BE2C (cell line): ENCODE measurements at regions not wholly inside any gene's neighbourhood (a gene's known extent, or its start where the extent isn't known, plus 50 kb on each side); places are given as distances from the start of the nearest gene placed in this dataset.

ENCODE experiments used
- DNase-seq: peaks from one replicate; pipeline ENCODE4 v3.0.0-alpha.2; 2020
- H3K27me3 ChIP-seq: fragments of 250-450 bp; sonication (Bioruptor Pico); 2 replicates; pipeline ENCODE4 v1.5.1; 2020; ENCODE audit warnings: mild to moderate bottlenecking
- H3K36me3 ChIP-seq: fragments of 250-450 bp; sonication (Bioruptor Pico); 2 replicates; pipeline ENCODE4 v1.5.1; 2020; ENCODE audit warnings: mild to moderate bottlenecking
- H3K4me1 ChIP-seq: fragments of 250-450 bp; sonication (Bioruptor Pico); 2 replicates; pipeline ENCODE4 v1.5.1; 2020
- H3K4me3 ChIP-seq: 2 replicates; pipeline ENCODE4 v1.5.1; 2011; ENCODE audit warnings: low read depth, low read length
- H3K9me3 ChIP-seq: fragments of 250-450 bp; sonication (Bioruptor Pico); 2 replicates; pipeline ENCODE4 v1.5.1; 2020
- CTCF ChIP-seq: IDR thresholded peaks from 2 replicates; pipeline ENCODE4 v1.5.1; 2012; ENCODE audit warnings: mild to moderate bottlenecking, low read depth, low read length

- no peak for DNase-seq
- no peaks in the 10 kb centered on the region for H3K36me3 ChIP-seq
- TF ChIP-seq CTCF, result no peak
- peaks cover 15% of the 10 kb centered on the region for H3K4me1 ChIP-seq
- no peaks in the 10 kb centered on the region for H3K9me3 ChIP-seq
- no peak overlapping the region for H3K4me3 ChIP-seq
- no peaks in the 10 kb centered on the region for H3K27me3 ChIP-seq
Observed at GRCh38 chr14:105866841-105867321, 340.5 kb downstream of the TMEM121 start.

- H3K27me3 ChIP-seq, result no peaks in the 10 kb centered on the region
- TF ChIP-seq CTCF, result no peak
Observed at GRCh38 chr14:105867961-105868599, 341.7 kb downstream of the TMEM121 start.

GRCh38 chr14:105871590-105871989 is 345.2 kb downstream of the TMEM121 start:
- Histone ChIP-seq H3K4me3 (no peak overlapping the region), H3K27me3 (no peaks in the 10 kb centered on the region), H3K9me3 (no peaks in the 10 kb centered on the region), H3K36me3 (no peaks in the 10 kb centered on the region), H3K4me1 (no peaks in the 10 kb centered on the region; the same call in 1 of the 2 replicates)
- TF ChIP-seq CTCF, result no peak
- no peak for DNase-seq

More at GRCh38 chr14:105867961-105868599, 341.7 kb downstream of the TMEM121 start:
- peak; percentile 48 for DNase-seq
- Histone ChIP-seq H3K4me1 (peaks cover 15% of the 10 kb centered on the region), H3K9me3 (no peaks in the 10 kb centered on the region), H3K4me3 (no peak overlapping the region), H3K36me3 (no peaks in the 10 kb centered on the region)

- Histone ChIP-seq H3K4me3 (no peak overlapping the region), H3K27me3 (no peaks in the 10 kb centered on the region), H3K36me3 (no peaks in the 10 kb centered on the region), H3K9me3 (no peaks in the 10 kb centered on the region), H3K4me1 (no peaks in the 10 kb centered on the region)
- TF ChIP-seq CTCF, result no peak
- no peak for DNase-seq
Observed at GRCh38 chr14:105873870-105874512, 347.6 kb downstream of the TMEM121 start.

- peak; percentile 4 for DNase-seq
- Histone ChIP-seq H3K9me3 (no peaks in the 10 kb centered on the region), H3K4me1 (peaks cover 13% of the 10 kb centered on the region), H3K36me3 (no peaks in the 10 kb centered on the region), H3K4me3 (no peak overlapping the region), H3K27me3 (no peaks in the 10 kb centered on the region)
- no peak for TF ChIP-seq CTCF
Observed at GRCh38 chr14:105876158-105876557, 349.8 kb downstream of the TMEM121 start.

- no peaks in the 10 kb centered on the region for H3K9me3 ChIP-seq
- no peaks in the 10 kb centered on the region for H3K36me3 ChIP-seq
- H3K4me3 ChIP-seq, result no peak overlapping the region
- no peak for TF ChIP-seq CTCF
- DNase-seq, result no peak
- H3K27me3 ChIP-seq, result no peaks in the 10 kb centered on the region
- H3K4me1 ChIP-seq, result peaks cover 13% of the 10 kb centered on the region
Observed at GRCh38 chr14:105876829-105877228, 350.4 kb downstream of the TMEM121 start.
